A673 (cell line): ENCODE measurements at regions not wholly inside any gene's neighbourhood (a gene's known extent, or its start where the extent isn't known, plus 50 kb on each side); places are given as distances from the start of the nearest gene placed in this dataset.
A peak's percentile ranks its signal among the peaks of the same experiment; 100 is the strongest.

ENCODE experiments used
- BruUV-seq: library from RNA; stranded (reverse); fragments of 400-500 nt; replicated peaks from 2 replicates; lab custom pipeline; 2021; lab: Mats Ljungman, UMichigan
- CTCF ChIA-PET: fragments of 300-600 bp; sonication (Branson Sonifier 250); formaldehyde crosslinking; loops from one replicate; lab custom pipeline; 2022; ENCODE audit warnings: antibody characterized with exemption; lab: Charles Lee
- POLR2A ChIA-PET: fragments of 300-600 bp; sonication (Branson Sonifier 250); formaldehyde crosslinking; loops from one replicate; lab custom pipeline; 2022; ENCODE audit warnings: antibody characterized with exemption; ENCODE audit not compliant: low non-redundant PET; lab: Charles Lee
- DNase-seq: peaks from one replicate; pipeline ENCODE4 v3.0.0-alpha.2; 2015; ENCODE audit warnings: low spot score
- H3K27ac ChIP-seq: fragments of 200-600 bp; sonication (generic); 2 replicates; pipeline ENCODE4 v1.5.1; 2016; ENCODE audit warnings: mixed run types, low read depth, mild to moderate bottlenecking, mixed read lengths, antibody characterized with exemption, low read length; ENCODE audit not compliant: poor library complexity, severe bottlenecking
- H3K27me3 ChIP-seq: fragments of 200-600 bp; sonication (generic); replicated peaks from 2 replicates; pipeline ENCODE4 v1.6.1; 2017; ENCODE audit warnings: mixed run types, low read depth, mild to moderate bottlenecking, mixed read lengths, antibody characterized with exemption, low read length; ENCODE audit not compliant: insufficient read depth, poor library complexity
- H3K36me3 ChIP-seq: fragments of 200-600 bp; sonication (generic); 2 replicates; pipeline ENCODE4 v1.6.1; 2016; ENCODE audit warnings: mixed run types, mild to moderate bottlenecking, mixed read lengths, antibody characterized with exemption, low read length; ENCODE audit not compliant: insufficient read depth, poor library complexity, severe bottlenecking
- H3K4me1 ChIP-seq: fragments of 200-600 bp; sonication (generic); 2 replicates; pipeline ENCODE4 v1.6.1; 2017; ENCODE audit warnings: mixed run types, mild to moderate bottlenecking, mixed read lengths, antibody characterized with exemption, low read length; ENCODE audit not compliant: insufficient read depth, poor library complexity, severe bottlenecking
- H3K4me3 ChIP-seq: fragments of 200-600 bp; sonication (generic); 2 replicates; pipeline ENCODE4 v1.5.1; 2016; ENCODE audit warnings: low read depth, mixed run types, mild to moderate bottlenecking, mixed read lengths, low read length; ENCODE audit not compliant: poor library complexity, severe bottlenecking
- H3K9me3 ChIP-seq: fragments of 200-600 bp; sonication (generic); 2 replicates; pipeline ENCODE4 v1.6.1; 2016; ENCODE audit warnings: mixed run types, low read depth, mild to moderate bottlenecking, mixed read lengths, antibody characterized with exemption, low read length; ENCODE audit not compliant: poor library complexity, severe bottlenecking
- CTCF ChIP-seq: fragments of 300-800, 200-600 bp; sonication (generic); conservative IDR thresholded peaks from 2 replicates; pipeline ENCODE4 v1.5.1; 2017; ENCODE audit warnings: low read depth, mild to moderate bottlenecking, antibody characterized with exemption, low read length, moderate library complexity, mixed read lengths
- EZH2 ChIP-seq: fragments of 200-600 bp; sonication (generic); IDR thresholded peaks from 2 replicates; pipeline ENCODE4 v1.6.1; 2017; ENCODE audit warnings: borderline replicate concordance, low read depth, mild to moderate bottlenecking, mixed read lengths, antibody characterized with exemption, low read length; ENCODE audit not compliant: poor library complexity, severe bottlenecking
- intact Hi-C: fragments of 100-400 bp; cut with micrococcal nuclease; formaldehyde crosslinking; loops from one replicate; pipeline ENCODE4 v1.10.0; 2022; ENCODE audit not compliant: unreplicated experiment

GRCh38 chrX:125103693-125104092, 216.0 kb upstream of the TEX13C start:
- no peak for TF ChIP-seq EZH2
- TF ChIP-seq CTCF = no peak
- intact Hi-C loops = no loop called here
- BruUV-seq = no TSS peak
- ChIA-PET CTCF (no interaction called here), POLR2A (no interaction called here)
- no peak overlapping the region for H3K27ac ChIP-seq
- no peaks in the 10 kb centered on the region for H3K27me3 ChIP-seq
- no peak overlapping the region for H3K4me3 ChIP-seq
- no peaks in the 10 kb centered on the region for H3K4me1 ChIP-seq
- no peaks in the 10 kb centered on the region for H3K9me3 ChIP-seq
- H3K36me3 ChIP-seq = no peaks in the 10 kb centered on the region
- no peak for DNase-seq

GRCh38 chrX:125108921-125109320, 210.8 kb upstream of the TEX13C start:
- CTCF ChIA-PET = no interaction called here

GRCh38 chrX:125131164-125131563, 188.5 kb upstream of the TEX13C start:
- intact Hi-C loops = loop anchor here (2.0 to 10.0 kb wide), 3 partner anchors 194 to 739 kb away; no protein-coding TSS in a partner anchor

More at GRCh38 chrX:125108921-125109320, 210.8 kb upstream of the TEX13C start:
- DNase-seq = no peak
- TF ChIP-seq CTCF = no peak
- TF ChIP-seq EZH2 = no peak
- no peak overlapping the region for H3K4me3 ChIP-seq
- H3K27ac ChIP-seq = no peak overlapping the region
- H3K36me3 ChIP-seq = no peaks in the 10 kb centered on the region
- no peaks in the 10 kb centered on the region for H3K27me3 ChIP-seq
- POLR2A ChIA-PET = no interaction called here
- no peaks in the 10 kb centered on the region for H3K9me3 ChIP-seq
- H3K4me1 ChIP-seq = no peaks in the 10 kb centered on the region
- intact Hi-C loops = no loop called here
- BruUV-seq = no TSS peak

More at GRCh38 chrX:125131164-125131563, 188.5 kb upstream of the TEX13C start:
- Histone ChIP-seq H3K36me3 (no peaks in the 10 kb centered on the region), H3K9me3 (no peaks in the 10 kb centered on the region), H3K27ac (no peak overlapping the region), H3K27me3 (no peaks in the 10 kb centered on the region), H3K4me3 (no peak overlapping the region), H3K4me1 (no peaks in the 10 kb centered on the region)
- TF ChIP-seq CTCF (peak; percentile 56), EZH2 (no peak)
- ChIA-PET CTCF (interaction anchor here (1.0 to 1.3 kb wide), 2 partner anchors 725 to 742 kb away, joined by 3 read pairs; no protein-coding TSS in a partner anchor), POLR2A (no interaction called here)
- no TSS peak for BruUV-seq
- DNase-seq = peak; percentile 58
